NCI-H460 (cell line): ENCODE measurements at regions not wholly inside any gene's neighbourhood (a gene's known extent, or its start where the extent isn't known, plus 50 kb on each side); places are given as distances from the start of the nearest gene placed in this dataset.

Experiments
- DNase-seq: peaks from one replicate; pipeline ENCODE4 v3.0.0-alpha.2; 2016; ENCODE audit warnings: low read depth; ENCODE audit errors: extremely low read depth

GRCh38 chr18:34590503-34590902 lies 119.6 kb upstream of the DTNA start:
- no peak for DNase-seq

GRCh38 chr18:34591920-34592444 lies 118.1 kb upstream of the DTNA start:
- DNase-seq = no peak

DNA sequence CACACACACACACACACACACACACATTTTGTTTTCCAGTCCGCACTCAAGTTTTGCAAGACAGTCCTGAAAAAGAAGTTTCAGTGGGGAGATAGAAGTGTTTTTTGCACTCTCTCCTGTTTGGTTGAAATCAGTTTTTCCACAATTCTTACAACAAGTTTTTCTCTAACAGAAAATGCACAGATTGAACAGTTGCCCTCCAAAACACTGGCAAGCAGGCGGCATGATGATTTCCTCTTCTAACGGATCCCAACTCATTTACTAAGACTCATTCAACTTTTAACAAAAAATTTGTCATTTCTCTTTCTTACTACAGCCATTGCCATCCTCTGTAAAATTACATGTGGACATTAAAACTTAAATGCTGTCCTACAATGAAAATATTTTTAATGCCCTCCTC lies 117.6 kb upstream of the DTNA start:
- no peak for DNase-seq

GRCh38 chr18:34592961-34593382 lies 117.1 kb upstream of the DTNA start:
- DNase-seq = no peak

GRCh38 chr18:34594266-34594665 lies 115.8 kb upstream of the DTNA start:
- no peak for DNase-seq

GRCh38 chr18:34595690-34596089 lies 114.4 kb upstream of the DTNA start:
- peak; percentile 4 for DNase-seq

DNA sequence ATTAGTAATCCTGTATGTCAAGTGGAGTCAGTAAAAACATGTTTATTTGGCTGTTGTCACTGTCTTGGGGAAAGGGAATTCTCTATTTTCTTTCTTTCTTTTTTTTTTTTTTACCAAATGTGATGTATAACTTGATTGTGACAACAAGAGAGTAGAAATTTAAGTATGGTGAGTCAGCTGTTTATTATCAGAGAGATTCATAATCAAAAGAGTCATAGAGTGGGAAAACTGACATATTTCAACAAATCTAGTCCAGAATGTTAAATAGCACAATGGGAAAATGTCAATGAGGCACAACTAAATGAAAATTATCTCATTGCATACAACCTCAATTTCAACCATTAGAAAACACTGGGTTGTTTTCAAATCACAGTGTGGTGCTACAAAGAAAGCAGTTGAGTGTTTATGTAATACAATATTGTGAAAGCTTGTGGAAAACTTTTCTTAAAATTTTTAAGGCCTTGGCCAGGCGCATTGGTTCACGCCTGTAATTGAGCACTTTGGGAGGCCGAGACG lies 111.9 kb upstream of the DTNA start:
- no peak for DNase-seq

DNA sequence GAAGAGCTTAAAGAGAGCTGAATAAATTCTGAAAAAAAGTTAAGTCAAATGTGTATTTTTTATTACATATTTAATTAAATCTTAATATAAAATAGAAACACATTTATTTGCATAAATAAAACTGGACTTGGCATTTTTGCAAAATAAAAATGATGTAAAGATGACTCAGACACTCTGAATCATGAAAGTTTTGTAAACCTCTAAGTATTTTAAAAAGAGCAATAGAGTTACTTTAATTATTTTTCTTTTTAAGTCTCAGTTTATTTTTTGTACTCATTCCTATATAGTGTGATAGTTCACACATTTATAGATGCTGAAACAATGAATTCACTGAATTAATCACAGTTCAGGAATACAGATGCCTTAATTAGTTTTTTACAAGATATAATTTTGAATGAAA lies 109.9 kb upstream of the DTNA start:
- no peak for DNase-seq

GRCh38 chr18:34600874-34601656 lies 109.0 kb upstream of the DTNA start:
- DNase-seq = no peak

- DNase-seq = no peak
Measured at GRCh38 chr18:34604591-34604990, 105.5 kb upstream of the DTNA start.

GRCh38 chr18:34606851-34607250 lies 103.2 kb upstream of the DTNA start:
- DNase-seq = no peak

DNA sequence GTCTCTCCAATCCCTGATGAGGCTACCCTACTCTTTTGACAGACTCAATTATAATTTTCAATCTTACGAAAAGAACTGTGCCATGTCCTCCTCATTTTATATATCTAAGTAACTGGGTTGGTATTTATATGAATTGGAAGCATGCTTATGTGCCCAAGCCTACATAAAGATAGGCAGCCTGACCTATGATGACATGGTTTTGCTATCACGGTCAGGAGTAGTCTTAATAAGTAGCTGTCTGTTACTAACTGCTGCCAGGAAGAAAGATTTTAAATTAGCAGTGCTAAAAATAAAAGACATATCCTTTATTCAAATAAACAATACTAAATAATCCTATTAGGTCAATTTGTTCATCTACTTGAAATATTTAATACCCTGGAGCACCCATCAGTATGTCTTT lies 102.0 kb upstream of the DTNA start:
- DNase-seq = no peak

DNA sequence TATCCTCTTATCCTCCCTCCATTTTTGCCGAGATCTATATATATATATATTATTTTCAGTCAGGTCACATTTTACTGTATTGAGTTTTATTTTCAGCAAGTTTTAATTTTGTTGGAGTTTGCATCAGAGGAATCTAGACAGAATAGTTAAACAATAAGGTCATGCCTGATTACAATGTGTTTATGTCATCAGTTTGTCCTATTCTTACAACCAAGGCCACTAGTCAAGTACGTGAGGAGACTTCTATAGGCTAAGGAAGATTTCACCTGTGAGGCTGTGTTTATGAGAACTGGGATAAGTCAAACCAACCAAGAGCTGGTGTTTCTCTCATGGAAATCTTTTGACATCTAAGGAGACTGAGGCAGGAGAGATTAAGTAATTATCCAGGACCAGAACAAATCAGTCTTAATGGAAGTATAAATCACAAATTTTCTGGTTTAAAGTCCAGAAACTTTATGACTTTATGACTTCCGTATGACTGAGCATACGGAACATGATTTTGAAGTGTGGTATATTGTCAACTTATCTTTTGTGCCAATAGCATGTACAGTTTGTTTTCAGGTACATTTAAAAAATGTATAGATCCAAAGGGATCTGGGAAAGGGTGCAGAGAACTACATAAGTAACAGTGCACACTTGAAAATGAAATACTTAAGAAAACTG lies 100.0 kb upstream of the DTNA start:
- no peak for DNase-seq

- DNase-seq = no peak
Measured at GRCh38 chr18:34611904-34612303, 98.2 kb upstream of the DTNA start.

DNA sequence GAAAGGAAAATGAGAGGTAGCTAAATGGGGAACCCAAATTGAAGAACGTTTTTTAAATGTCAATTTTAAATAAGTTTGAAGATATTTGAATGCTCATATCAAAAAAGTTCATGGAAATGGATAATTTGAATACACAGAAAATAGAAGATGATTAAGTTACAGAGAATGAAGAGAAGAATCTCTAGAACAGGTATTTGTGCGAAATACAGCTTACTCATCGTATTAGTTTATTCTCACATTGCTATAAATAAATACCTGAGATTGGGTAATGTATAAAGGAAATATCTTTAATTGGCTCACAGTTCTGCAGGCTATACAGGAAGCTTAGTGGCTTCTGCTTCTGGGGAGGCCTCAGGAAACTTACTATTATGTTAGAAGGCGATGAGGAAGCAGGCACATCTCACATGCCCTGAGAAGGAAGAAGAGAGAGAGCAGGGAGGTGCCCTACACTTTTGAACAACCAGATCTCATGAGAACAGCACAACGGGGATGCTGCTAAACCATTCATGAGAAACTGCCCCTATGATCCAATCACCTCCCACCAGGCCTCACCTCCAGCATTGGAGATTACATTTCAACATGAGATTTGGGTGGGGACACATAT lies 89.7 kb upstream of the DTNA start:
- no peak for DNase-seq

DNA sequence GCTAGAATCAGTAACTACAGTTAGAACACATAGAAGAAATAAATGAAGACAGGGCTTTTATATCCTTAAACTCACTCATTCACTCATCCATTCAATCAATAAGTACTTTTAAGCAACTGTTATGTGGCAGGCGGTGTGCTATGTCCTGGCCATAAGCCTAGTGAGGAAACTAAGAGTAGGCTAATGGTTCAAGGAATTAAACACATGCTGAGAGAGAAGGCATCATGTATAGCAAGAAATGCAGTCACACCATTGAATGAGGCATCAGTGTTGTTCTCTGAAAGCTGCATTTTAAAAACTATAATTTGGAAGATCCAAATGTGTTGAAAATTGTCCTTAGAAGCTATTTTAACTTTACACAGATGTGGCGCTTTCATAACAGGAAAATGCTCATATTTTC lies 86.5 kb upstream of the DTNA start:
- no peak for DNase-seq

DNA sequence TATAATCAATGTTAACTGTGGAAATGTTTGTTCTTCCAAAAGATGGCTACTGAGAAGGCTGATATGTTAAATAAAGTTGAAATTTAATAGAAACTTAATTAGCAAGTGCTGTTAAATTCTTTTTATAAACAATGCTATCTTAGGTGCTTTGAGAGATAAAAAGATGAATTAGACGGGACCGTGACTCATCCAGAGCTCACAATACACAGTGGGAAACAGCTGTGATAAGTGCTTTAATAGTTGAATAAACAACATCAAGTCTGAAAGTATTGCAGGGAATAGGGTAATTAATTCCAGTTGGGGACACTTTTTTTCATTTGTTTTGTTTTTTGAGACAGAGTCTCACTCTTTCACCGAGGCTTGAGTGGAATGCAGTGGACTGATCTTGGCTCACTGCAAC lies 85.5 kb upstream of the DTNA start:
- DNase-seq = no peak

DNA sequence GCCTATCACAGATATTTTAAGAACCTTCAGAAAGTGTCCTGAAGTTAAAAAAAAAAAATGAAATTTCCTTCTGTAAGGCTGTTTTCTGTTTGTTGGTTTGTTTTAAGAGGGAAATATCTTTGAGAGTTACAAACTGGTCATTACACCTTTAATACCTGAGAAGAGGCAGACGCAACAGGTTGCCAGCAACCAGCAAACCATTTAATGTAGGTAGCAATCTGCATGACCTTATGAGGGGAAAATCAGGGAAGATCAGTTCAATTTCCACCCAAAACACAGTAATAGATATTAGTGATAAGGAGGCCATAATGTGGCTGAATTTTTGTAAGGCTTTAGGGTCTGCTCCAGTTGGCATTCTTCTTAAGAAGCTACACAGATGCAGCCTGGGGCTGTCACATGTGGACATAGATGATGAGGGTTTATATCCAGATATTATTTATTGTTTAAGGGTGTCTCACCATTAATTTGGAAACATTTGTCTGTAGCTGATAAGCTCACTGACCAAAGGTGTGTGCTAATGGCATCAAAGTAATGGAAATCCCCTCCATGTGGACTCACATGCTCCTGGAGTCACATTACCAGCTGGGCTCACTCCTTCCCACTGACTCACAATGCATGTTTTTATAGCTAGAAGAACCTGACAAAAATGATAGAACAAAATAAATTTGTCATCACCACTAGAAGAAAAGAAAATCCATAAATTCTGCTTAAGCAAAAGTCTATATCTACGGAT lies 83.5 kb upstream of the DTNA start:
- no peak for DNase-seq

- no peak for DNase-seq
Measured at GRCh38 chr18:34627137-34627920, 82.8 kb upstream of the DTNA start.
